Liver (tissue), 8 donors: ENCODE measurements at regions not wholly inside any gene's neighbourhood (a gene's known extent, or its start where the extent isn't known, plus 50 kb on each side); places are given as distances from the start of the nearest gene placed in this dataset.

ENCODE experiments used
- DNase-seq: peaks from one replicate; pipeline ENCODE4 v3.0.0-alpha.2; 2017; ENCODE audit warnings: low spot score
- H3K27ac ChIP-seq, 2 donors: one replicate each; pipeline ENCODE4 v1.7.0; 2013; ENCODE audit warnings: inconsistent platforms in 2 of 2, low read length in 2 of 2, control low read depth in 1 of 2, low read depth in 1 of 2, mild to moderate bottlenecking in 1 of 2
- H3K27me3 ChIP-seq, 4 donors: one replicate each; pipeline versions ENCODE4 v1.6.1 to v1.7.0; 2013; ENCODE audit warnings: low read length in 3 of 4, inconsistent platforms in 1 of 4, mild to moderate bottlenecking in 1 of 4, moderate library complexity in 1 of 4; ENCODE audit not compliant: control insufficient read depth in 4 of 4, insufficient read depth in 4 of 4
- H3K36me3 ChIP-seq, 4 donors: one replicate each; pipeline versions ENCODE4 v1.6.1 to v1.7.0; 2013; ENCODE audit warnings: low read length in 3 of 4, mild to moderate bottlenecking in 3 of 4, low read depth in 1 of 4, moderate library complexity in 1 of 4; ENCODE audit not compliant: control insufficient read depth in 4 of 4, insufficient read depth in 3 of 4
- H3K4me1 ChIP-seq, 4 donors: one replicate each; pipeline versions ENCODE4 v1.6.1 to v1.7.0; 2013; ENCODE audit warnings: low read length in 3 of 4, mild to moderate bottlenecking in 3 of 4, moderate library complexity in 1 of 4; ENCODE audit not compliant: control insufficient read depth in 4 of 4, insufficient read depth in 4 of 4
- H3K4me3 ChIP-seq, 3 donors: one replicate each; pipeline versions ENCODE4 v1.6.1 to v1.7.0; 2013; ENCODE audit warnings: low read length in 3 of 3, control low read depth in 1 of 3, low read depth in 1 of 3, mild to moderate bottlenecking in 1 of 3
- H3K9ac ChIP-seq, 2 donors: one replicate each; pipeline ENCODE4 v1.7.0; 2013; ENCODE audit warnings: low read length in 2 of 2, mild to moderate bottlenecking in 2 of 2, moderate library complexity in 2 of 2, control low read depth in 1 of 2, low read depth in 1 of 2
- H3K9me3 ChIP-seq, 4 donors: one replicate each; pipeline versions ENCODE4 v1.6.1 to v1.7.0; 2013; ENCODE audit warnings: low read length in 3 of 4; ENCODE audit not compliant: control insufficient read depth in 4 of 4
- ATF3 ChIP-seq: IDR thresholded peaks from 2 replicates; pipeline ENCODE4 v1.6.1; 2016; ENCODE audit warnings: antibody characterized with exemption
- CTCF ChIP-seq: fragments of 150-350 bp; IDR thresholded peaks from 2 replicates; pipeline ENCODE4 v1.5.1; 2017; ENCODE audit warnings: improper control_type of control experiment, low read depth, low read length; ENCODE audit not compliant: missing input control
- EGR1 ChIP-seq, 2 donors: IDR thresholded peaks; 2 replicates each; pipeline ENCODE4 v1.6.1; 2016 to 2018; ENCODE audit warnings: antibody characterized with exemption in 2 of 2, low read depth in 2 of 2
- FOXA1 ChIP-seq: IDR thresholded peaks from 2 replicates; pipeline ENCODE4 v1.6.1; 2016; ENCODE audit warnings: antibody characterized with exemption
- FOXA2 ChIP-seq: IDR thresholded peaks from 2 replicates; pipeline ENCODE4 v1.6.1; 2016; ENCODE audit warnings: antibody characterized with exemption
- GABPA ChIP-seq, 2 donors: IDR thresholded peaks in 1 of 2; conservative IDR thresholded peaks in 1 of 2; 2 replicates each; pipeline ENCODE4 v1.6.1; 2016; ENCODE audit warnings: antibody characterized with exemption in 2 of 2, mild to moderate bottlenecking in 1 of 2, moderate library complexity in 1 of 2
- HNF4A ChIP-seq, 2 donors: conservative IDR thresholded peaks; 2 replicates each; pipeline ENCODE4 v1.6.1; 2016; ENCODE audit warnings: antibody characterized with exemption in 2 of 2, mild to moderate bottlenecking in 2 of 2
- HNF4G ChIP-seq: IDR thresholded peaks from 2 replicates; pipeline ENCODE4 v1.6.1; 2016; ENCODE audit warnings: antibody characterized with exemption
- JUND ChIP-seq, 2 donors: IDR thresholded peaks; 2 replicates each; pipeline ENCODE4 v1.6.1; 2016; ENCODE audit warnings: antibody characterized with exemption in 2 of 2
- MAX ChIP-seq: IDR thresholded peaks from 2 replicates; pipeline ENCODE4 v1.6.1; 2016; ENCODE audit warnings: antibody characterized with exemption
- NR2F2 ChIP-seq: IDR thresholded peaks from 2 replicates; pipeline ENCODE4 v1.6.1; 2016; ENCODE audit warnings: antibody characterized with exemption
- RAD21 ChIP-seq, 2 donors: IDR thresholded peaks; 2 replicates each; pipeline ENCODE4 v1.6.1; 2016; ENCODE audit warnings: antibody characterized with exemption in 2 of 2, mild to moderate bottlenecking in 2 of 2
- REST ChIP-seq: IDR thresholded peaks from 2 replicates; pipeline ENCODE4 v1.6.1; 2016; ENCODE audit warnings: antibody characterized with exemption, mild to moderate bottlenecking
- RXRA ChIP-seq, 2 donors: IDR thresholded peaks; 2 replicates each; pipeline ENCODE4 v1.6.1; 2017 to 2018; ENCODE audit warnings: antibody characterized with exemption in 2 of 2, mild to moderate bottlenecking in 1 of 2
- SP1 ChIP-seq: IDR thresholded peaks from 2 replicates; pipeline ENCODE4 v1.6.1; 2018; ENCODE audit warnings: antibody characterized with exemption, mild to moderate bottlenecking
- TAF1 ChIP-seq: conservative IDR thresholded peaks from 2 replicates; pipeline ENCODE4 v1.6.1; 2016; ENCODE audit warnings: antibody characterized with exemption, mild to moderate bottlenecking
- YY1 ChIP-seq: IDR thresholded peaks from 2 replicates; pipeline ENCODE4 v1.6.1; 2016; ENCODE audit warnings: antibody characterized with exemption, mild to moderate bottlenecking
- WGBS: extraction: QIAGEN DNeasy Blood & Tissue Kit; methylation state at CpG from one replicate; pipeline ENCODE4 v1.1.7; 2013; 5-methylcytosine and 5-hydroxymethylcytosine counted together
- donor health status: healthy.
- donor health status: healthy.
- donor health status: healthy.
- donor health status: healthy.
- donor health status: healthy.

- H3K27me3 ChIP-seq = peaks cover 0 to 3% (median 0%) of the 10 kb centered on the region in 4 donors
- no peak overlapping the region for H3K9ac ChIP-seq
- WGBS = 61% methylated on average over 3 of the region's 3 CpGs
- H3K9me3 ChIP-seq = no peaks in the 10 kb centered on the region
- H3K4me3 ChIP-seq = no peak overlapping the region
- no peaks in the 10 kb centered on the region for H3K4me1 ChIP-seq
- H3K27ac ChIP-seq = no peak overlapping the region
- H3K36me3 ChIP-seq = no peaks in the 10 kb centered on the region
- no peak for TF ChIP-seq YY1
- TF ChIP-seq HNF4G = no peak
- TF ChIP-seq SP1 = no peak
- TF ChIP-seq REST = no peak
- TF ChIP-seq CTCF = no peak
- no peak for TF ChIP-seq RAD21 (IDR thresholded peaks at IDR 0.05)
- no peak for TF ChIP-seq JUND (IDR thresholded peaks at IDR 0.05)
- TF ChIP-seq RXRA (IDR thresholded peaks at IDR 0.05) = no peak
- no peak for TF ChIP-seq HNF4A (conservative IDR thresholded peaks at IDR 0.05)
- TF ChIP-seq NR2F2 = no peak
- no peak for TF ChIP-seq FOXA1
- TF ChIP-seq MAX = no peak
- TF ChIP-seq TAF1 = no peak
- no peak for TF ChIP-seq EGR1 (IDR thresholded peaks at IDR 0.05; ENCODE audit: low read depth in 2 of 2)
- TF ChIP-seq ATF3 = no peak
- no peak for TF ChIP-seq GABPA (IDR thresholded peaks at IDR 0.05 in 1 of 2, conservative IDR thresholded peaks at IDR 0.05 in 1 of 2)
- no peak for DNase-seq
These were observed 108.2 kb upstream of the ERBB4 start for GRCh38 chr2:212646698-212647366.

GRCh38 chr2:212644195-212644837 lies 105.7 kb upstream of the ERBB4 start:
- WGBS = 68% methylated on average over 3 of the region's 3 CpGs
- Histone ChIP-seq H3K36me3 (no peaks in the 10 kb centered on the region), H3K9me3 (no peaks in the 10 kb centered on the region), H3K4me1 (no peaks in the 10 kb centered on the region), H3K27ac (no peak overlapping the region), H3K4me3 (no peak overlapping the region), H3K27me3 (peaks cover 0 to 3% (median 0%) of the 10 kb centered on the region in 4 donors), H3K9ac (no peak overlapping the region)
- no peak for DNase-seq
- TF ChIP-seq TAF1 (no peak), GABPA (IDR thresholded peaks at IDR 0.05 in 1 of 2, conservative IDR thresholded peaks at IDR 0.05 in 1 of 2) (no peak), HNF4A (conservative IDR thresholded peaks at IDR 0.05) (no peak), FOXA2 (no peak), FOXA1 (no peak), EGR1 (IDR thresholded peaks at IDR 0.05; ENCODE audit: low read depth in 2 of 2) (no peak)
